Tibial nerve (tissue), 4 donors: ENCODE measurements at regions not wholly inside any gene's neighbourhood (a gene's known extent, or its start where the extent isn't known, plus 50 kb on each side); places are given as distances from the start of the nearest gene placed in this dataset.

Experiments
- CTCF ChIP-seq, 5 experiments: fragments of 200-600 bp in 3 of 5; fragments of 450-650 bp in 2 of 5; sonication (generic) in 3 of 5; IDR thresholded peaks; one replicate each; pipeline ENCODE4 v1.5.1; 2016 to 2019; ENCODE audit warnings: antibody characterized with exemption in 5 of 5, mild to moderate bottlenecking in 3 of 5, moderate library complexity in 2 of 5
- EP300 ChIP-seq, 2 donors: sonication (generic); formaldehyde crosslinking; IDR thresholded peaks; one replicate each; pipeline ENCODE4 v1.6.1; 2017; ENCODE audit warnings: antibody characterized with exemption in 2 of 2, mild to moderate bottlenecking in 1 of 2
- POLR2A ChIP-seq, 2 donors: fragments of 450-650 bp; IDR thresholded peaks; one replicate each; pipeline ENCODE4 v1.6.1; 2017; ENCODE audit warnings: antibody characterized with exemption in 2 of 2, mild to moderate bottlenecking in 2 of 2, moderate library complexity in 2 of 2

GRCh38 chr12:19884021-19884492 is 444.8 kb downstream of the AEBP2 start:
- TF ChIP-seq CTCF (IDR thresholded peaks at IDR 0.05) (no peak), POLR2A (IDR thresholded peaks at IDR 0.05) (no peak), EP300 (IDR thresholded peaks at IDR 0.05) (no peak)
